Stomach (tissue), 8 donors: ENCODE measurements at regions not wholly inside any gene's neighbourhood (a gene's known extent, or its start where the extent isn't known, plus 50 kb on each side); places are given as distances from the start of the nearest gene placed in this dataset.

Experiments
- DNase-seq, 2 donors: peaks; one replicate each; pipeline versions ENCODE4 v3.0.0 to v3.0.0-alpha.2; 2013 to 2019
- H3K27ac ChIP-seq, 5 donors: fragments of 200-600 bp in 4 of 5; sonication (generic) in 4 of 5; one replicate each; pipeline ENCODE4 v1.5.1; 2013 to 2019; ENCODE audit warnings: mild to moderate bottlenecking in 1 of 5, moderate library complexity in 1 of 5
- H3K27me3 ChIP-seq, 3 donors: fragments of 200-600 bp; sonication (generic); one replicate each; pipeline ENCODE4 v1.5.1; 2017 to 2019; ENCODE audit warnings: mixed run types in 1 of 3
- H3K36me3 ChIP-seq, 4 donors: fragments of 200-600 bp; sonication (generic); 1 replicate in 3 of 4; 2 replicates in 1 of 4; pipeline ENCODE4 v1.5.1; 2016 to 2019
- H3K4me1 ChIP-seq, 4 donors: fragments of 200-600 bp; sonication (generic); one replicate each; pipeline ENCODE4 v1.5.1; 2016 to 2019
- H3K4me3 ChIP-seq, 4 donors: fragments of 200-600 bp; sonication (generic) in 3 of 4; one replicate each; pipeline ENCODE4 v1.5.1; 2016 to 2019; ENCODE audit warnings: mild to moderate bottlenecking in 1 of 4
- H3K9me3 ChIP-seq, 4 donors: fragments of 200-600 bp; sonication (generic); one replicate each; pipeline ENCODE4 v1.5.1; 2016 to 2019
- CTCF ChIP-seq, 7 experiments: fragments of 450-650 bp in 4 of 7; fragments of 200-600 bp in 3 of 7; sonication (generic) in 3 of 7; IDR thresholded peaks; one replicate each; pipeline ENCODE4 v1.5.1; 2016 to 2019; ENCODE audit warnings: antibody characterized with exemption in 7 of 7, control low read depth in 2 of 7, mild to moderate bottlenecking in 1 of 7
- EP300 ChIP-seq: sonication (generic); formaldehyde crosslinking; IDR thresholded peaks from one replicate; pipeline ENCODE4 v1.6.1; 2017; ENCODE audit warnings: antibody characterized with exemption
- POLR2A ChIP-seq, 4 donors: fragments of 450-650 bp; IDR thresholded peaks; one replicate each; pipeline ENCODE4 v1.6.1; 2016; ENCODE audit warnings: antibody characterized with exemption in 4 of 4, control low read depth in 2 of 4, mild to moderate bottlenecking in 1 of 4, moderate library complexity in 1 of 4
- POLR2AphosphoS5 ChIP-seq, 3 donors: sonication (generic); formaldehyde crosslinking; IDR thresholded peaks; one replicate each; pipeline ENCODE4 v1.6.1; 2016; ENCODE audit warnings: antibody characterized with exemption in 3 of 3
- WGBS, 5 donors: extraction: QIAGEN DNeasy Blood & Tissue Kit in 3 of 5; methylation state at CpG; one replicate each; pipeline versions ENCODE4 v1.1.5 to v1.1.7; 2013 to 2018; 5-methylcytosine and 5-hydroxymethylcytosine counted together
- intact Hi-C: fragments of 100-400 bp; cut with DNase I; formaldehyde crosslinking; loops from one replicate; pipeline ENCODE4 v1.15.1; 2023; ENCODE audit warnings: low total_unique reads
- donor health status: healthy with polysubstance abuse.
- donor health status: Bipolar disorder and iron deficiency.
- donor health status: healthy.

DNA sequence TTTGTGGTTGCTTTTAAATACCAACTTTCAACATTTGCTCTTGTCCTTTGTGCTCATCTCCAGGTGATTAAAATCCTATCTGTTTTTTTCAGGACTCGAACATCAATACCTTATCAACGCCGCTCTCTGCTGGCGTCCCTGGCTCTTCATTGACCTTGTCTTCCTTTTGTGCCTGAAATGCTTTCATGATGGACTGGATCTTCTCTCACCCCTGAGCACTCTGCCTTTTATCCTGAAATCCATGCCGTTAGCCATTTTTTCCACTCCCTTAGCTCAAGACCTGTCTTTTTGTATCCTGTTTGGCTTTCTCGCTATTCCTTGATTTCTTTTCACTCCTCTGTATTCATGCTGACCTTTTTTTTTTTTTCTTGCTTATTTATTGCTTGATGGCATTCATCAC, 549.5 kb upstream of the CPEB2 start:
- Histone ChIP-seq H3K4me1 (peaks cover 0 to 14% (median 0%) of the 10 kb centered on the region in 4 donors), H3K4me3 (no peak overlapping the region), H3K9me3 (no peaks in the 10 kb centered on the region), H3K27ac (no peak overlapping the region), H3K36me3 (no peaks in the 10 kb centered on the region), H3K27me3 (no peaks in the 10 kb centered on the region)
- 38 to 47% (median 43%) methylated on average over 6 of the region's 6 CpGs for WGBS, 5 donors
- intact Hi-C loops, result no loop called here
- no peak for TF ChIP-seq POLR2A (IDR thresholded peaks at IDR 0.05)
- TF ChIP-seq CTCF (IDR thresholded peaks at IDR 0.05), result no peak
- TF ChIP-seq EP300, result no peak
- TF ChIP-seq POLR2AphosphoS5 (IDR thresholded peaks at IDR 0.05), result no peak
- no peak for DNase-seq

DNA sequence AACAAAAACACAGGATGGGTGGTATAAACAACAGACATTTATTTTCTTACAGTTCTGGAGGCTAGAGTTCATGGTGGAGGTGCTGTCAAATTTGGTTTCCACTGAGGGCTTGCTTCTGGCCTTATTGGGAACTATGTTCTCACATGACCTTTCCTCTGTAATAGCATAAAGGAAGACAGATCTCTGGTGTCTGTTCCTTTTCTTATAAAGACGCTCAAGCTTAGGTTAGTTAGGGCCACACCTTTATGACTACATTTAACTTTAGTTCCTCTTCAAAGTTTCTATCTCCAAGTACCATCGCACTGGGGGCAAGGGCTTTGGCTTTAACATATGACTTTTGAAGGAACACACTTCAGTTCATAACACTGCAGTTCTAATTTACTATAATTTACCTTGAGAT, 543.8 kb upstream of the CPEB2 start:
- H3K27me3 ChIP-seq, result no peaks in the 10 kb centered on the region
- WGBS, 5 donors, result 80 to 95% (median 84%) methylated on average over 2 of the region's 2 CpGs

GRCh38 chr4:14465057-14465456, 537.2 kb upstream of the CPEB2 start:
- Histone ChIP-seq H3K9me3 (no peaks in the 10 kb centered on the region), H3K4me1 (no peaks in the 10 kb centered on the region), H3K4me3 (no peak overlapping the region), H3K27me3 (no peaks in the 10 kb centered on the region), H3K36me3 (no peaks in the 10 kb centered on the region), H3K27ac (no peak overlapping the region)
- intact Hi-C loops, result no loop called here
- WGBS, 5 donors, result 88 to 100% (median 97%) methylated on average over 1 of the region's 1 CpG
- DNase-seq, result no peak
- no peak for TF ChIP-seq POLR2A (IDR thresholded peaks at IDR 0.05)
- no peak for TF ChIP-seq EP300
- no peak for TF ChIP-seq POLR2AphosphoS5 (IDR thresholded peaks at IDR 0.05)
- TF ChIP-seq CTCF (IDR thresholded peaks at IDR 0.05), result no peak

More for the DNA sequence above, 543.8 kb upstream of the CPEB2 start:
- Histone ChIP-seq H3K36me3 (no peaks in the 10 kb centered on the region), H3K27ac (no peak overlapping the region), H3K4me1 (peaks cover 0 to 6% (median 0%) of the 10 kb centered on the region in 4 donors), H3K9me3 (no peaks in the 10 kb centered on the region), H3K4me3 (no peak overlapping the region)
- TF ChIP-seq POLR2A (IDR thresholded peaks at IDR 0.05), result no peak
- no peak for TF ChIP-seq CTCF (IDR thresholded peaks at IDR 0.05)
- TF ChIP-seq POLR2AphosphoS5 (IDR thresholded peaks at IDR 0.05), result no peak
- no peak for TF ChIP-seq EP300
- DNase-seq, result no peak
- intact Hi-C loops, result no loop called here

GRCh38 chr4:14465507-14465906, 536.8 kb upstream of the CPEB2 start:
- no peaks in the 10 kb centered on the region for H3K9me3 ChIP-seq

More at GRCh38 chr4:14465507-14465906, 536.8 kb upstream of the CPEB2 start:
- Histone ChIP-seq H3K27me3 (no peaks in the 10 kb centered on the region), H3K4me1 (no peaks in the 10 kb centered on the region), H3K4me3 (no peak overlapping the region), H3K27ac (no peak overlapping the region), H3K36me3 (no peaks in the 10 kb centered on the region)
- no peak for TF ChIP-seq CTCF (IDR thresholded peaks at IDR 0.05)
- no peak for TF ChIP-seq EP300
- no peak for TF ChIP-seq POLR2AphosphoS5 (IDR thresholded peaks at IDR 0.05)
- no peak for TF ChIP-seq POLR2A (IDR thresholded peaks at IDR 0.05)
- intact Hi-C loops, result no loop called here
- 70 to 89% (median 78%) methylated on average over 5 of the region's 5 CpGs for WGBS, 5 donors
- no peak for DNase-seq
